Sciatic nerve (tissue), 2 donors: ENCODE measurements at regions not wholly inside any gene's neighbourhood (a gene's known extent, or its start where the extent isn't known, plus 50 kb on each side); places are given as distances from the start of the nearest gene placed in this dataset.
"Not testable (repeated sequence)": the region's sequence is repeated elsewhere in the genome, so short reads cannot be mapped to it uniquely, and the experiment has no call there.

Experiments
- ATAC-seq: fragments of 200-7000 bp; cut with Tn5 transposase; one replicate; pipeline ENCODE4 v1.9.1; 2020; ENCODE audit warnings: mild to moderate bottlenecking, moderate library complexity
- DNase-seq: peaks from one replicate; pipeline ENCODE4 v3.0.0-alpha.2; 2020; ENCODE audit warnings: low spot score
- intact Hi-C: fragments of 100-400 bp; cut with DNase I; formaldehyde crosslinking; loops from one replicate; pipeline ENCODE4 v1.14.2; 2022
- donor health status: DM: no; HTN: no; CAD: no.
- donor health status: DM: no; HTN: no; CAD: no.

DNA sequence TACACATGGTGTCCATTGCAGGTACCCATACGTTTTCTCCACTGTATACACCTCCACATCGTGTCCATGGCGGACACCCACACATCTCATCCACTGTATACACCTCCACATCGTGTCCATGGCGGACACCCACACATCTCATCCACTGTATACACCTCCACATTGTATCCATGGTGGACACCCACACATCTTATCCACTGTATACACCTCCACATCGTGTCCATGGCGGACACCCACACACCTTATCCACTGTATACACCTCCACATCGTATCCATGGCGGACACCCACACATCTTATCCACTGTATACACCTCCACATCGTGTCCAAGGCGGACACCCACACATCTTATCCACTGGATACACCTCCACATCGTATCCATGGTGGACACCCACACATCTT is 50.4 kb upstream of the TTC34 start:
- intact Hi-C loops, DNase-seq, ATAC-seq: not testable (repeated sequence)

- ATAC-seq (no peak), DNase-seq (no peak)
- intact Hi-C loops = no loop called here
Observed at GRCh38 chr1:2853711-2854110, 52.2 kb upstream of the TTC34 start.

- ATAC-seq (no peak), DNase-seq (no peak)
- intact Hi-C loops = no loop called here
Observed at GRCh38 chr1:2854151-2854550, 52.7 kb upstream of the TTC34 start.

DNA sequence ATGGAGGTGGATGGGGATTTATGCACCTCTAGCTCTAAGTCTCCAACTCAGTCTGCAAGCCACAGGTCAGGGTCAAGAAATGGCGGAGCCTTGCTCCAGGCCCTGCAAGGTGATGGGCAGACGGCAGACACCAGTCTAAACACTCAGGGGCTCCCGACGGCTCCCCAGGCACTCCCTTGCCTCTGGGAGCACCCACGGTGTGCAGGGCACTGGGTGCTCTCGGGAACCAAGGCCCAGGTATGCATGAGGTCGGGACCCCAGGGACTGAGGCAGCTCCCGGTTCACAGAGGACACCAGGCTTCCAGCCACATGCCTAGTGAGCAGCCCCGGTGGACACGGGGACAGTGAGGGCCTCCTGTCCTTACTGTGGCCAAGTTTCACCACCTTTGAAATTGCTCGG is 53.1 kb upstream of the TTC34 start:
- ATAC-seq (no peak), DNase-seq (no peak)
- intact Hi-C loops = no loop called here

DNA sequence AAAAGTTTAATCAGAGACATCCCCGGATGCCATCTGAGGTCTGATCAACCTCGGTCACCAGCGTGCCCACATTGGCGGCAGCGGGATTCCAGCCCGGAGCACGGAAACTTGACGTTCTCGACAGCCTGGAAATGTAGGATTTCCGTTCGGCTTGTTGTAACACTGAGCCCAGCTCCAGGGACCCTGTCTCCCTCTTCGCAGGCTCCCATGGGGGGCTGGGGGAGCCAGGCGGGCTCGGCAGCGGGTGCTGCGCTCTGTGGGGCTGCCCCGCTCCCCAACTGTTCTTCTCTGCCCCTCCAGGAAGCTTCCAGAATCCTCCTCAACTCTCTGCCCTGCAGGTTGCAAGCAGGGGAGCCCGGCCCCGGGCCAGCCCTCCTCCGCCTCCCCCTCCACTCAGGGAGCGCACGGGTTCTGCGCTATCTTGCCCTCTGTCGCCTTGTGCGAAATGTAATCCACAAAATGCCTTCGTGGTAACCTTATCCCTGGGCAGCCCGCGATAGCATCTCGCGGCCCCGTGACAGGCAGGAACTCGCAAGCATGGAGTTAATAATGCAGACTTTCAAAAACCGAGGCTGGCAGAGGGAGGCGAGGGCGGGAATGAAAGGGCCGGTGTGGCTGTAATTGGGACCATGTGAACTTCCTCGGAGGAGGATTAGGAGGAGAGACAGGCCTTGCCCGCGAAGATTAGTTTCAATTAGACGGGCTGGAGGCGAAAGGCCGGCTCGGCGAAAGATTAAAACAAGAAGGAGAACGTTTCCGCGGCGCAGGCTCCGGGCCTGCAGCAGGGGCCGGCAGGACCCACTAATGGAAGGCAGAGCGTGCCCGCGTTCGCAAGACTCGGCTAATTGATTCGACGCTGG is 53.9 kb upstream of the TTC34 start:
- DNase-seq (no peak), ATAC-seq (no peak)
- intact Hi-C loops = no loop called here

DNA sequence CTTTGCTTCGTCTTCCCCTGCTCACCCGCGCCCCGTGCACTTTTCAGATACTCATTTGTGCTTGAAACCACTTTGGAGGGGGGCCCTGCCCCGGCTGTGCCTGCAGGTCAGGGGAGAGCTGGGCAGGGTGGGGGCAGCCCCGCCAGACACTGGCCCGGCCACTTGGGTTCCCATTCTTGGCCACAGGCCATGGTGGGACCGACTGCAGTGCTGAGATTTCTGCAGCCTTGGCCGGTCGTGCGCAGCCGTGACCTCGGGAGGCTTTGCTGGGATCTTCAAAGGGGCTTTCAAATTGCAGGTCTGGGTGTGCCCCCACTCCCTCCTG is 54.5 kb upstream of the TTC34 start:
- intact Hi-C loops = no loop called here
- no peak for DNase-seq
- ATAC-seq = no peak

GRCh38 chr1:2856676-2857375 is 55.3 kb upstream of the TTC34 start:
- intact Hi-C loops = no loop called here
- DNase-seq (no peak), ATAC-seq (no peak)

DNA sequence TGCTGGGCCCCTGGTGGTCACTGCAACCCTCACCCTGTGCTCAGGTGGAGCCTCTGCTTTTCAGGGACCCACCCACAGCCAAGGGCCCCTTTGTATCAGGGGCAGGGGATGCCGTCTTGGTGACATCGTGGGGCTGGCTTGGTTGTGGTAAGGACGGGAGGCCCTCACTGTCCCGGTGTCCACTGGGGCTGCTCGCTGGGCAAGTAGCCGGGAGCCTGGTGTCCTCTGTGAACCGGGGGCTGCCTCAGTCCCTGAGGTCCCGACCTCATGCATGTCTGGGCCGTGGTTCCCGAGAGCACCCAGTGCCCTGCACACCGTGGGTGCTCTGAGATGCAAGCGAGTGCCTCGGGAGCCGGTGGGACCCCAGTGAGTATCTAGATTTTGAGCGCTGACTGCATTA is 56.0 kb upstream of the TTC34 start:
- intact Hi-C loops = no loop called here
- no peak for ATAC-seq
- no peak for DNase-seq

DNA sequence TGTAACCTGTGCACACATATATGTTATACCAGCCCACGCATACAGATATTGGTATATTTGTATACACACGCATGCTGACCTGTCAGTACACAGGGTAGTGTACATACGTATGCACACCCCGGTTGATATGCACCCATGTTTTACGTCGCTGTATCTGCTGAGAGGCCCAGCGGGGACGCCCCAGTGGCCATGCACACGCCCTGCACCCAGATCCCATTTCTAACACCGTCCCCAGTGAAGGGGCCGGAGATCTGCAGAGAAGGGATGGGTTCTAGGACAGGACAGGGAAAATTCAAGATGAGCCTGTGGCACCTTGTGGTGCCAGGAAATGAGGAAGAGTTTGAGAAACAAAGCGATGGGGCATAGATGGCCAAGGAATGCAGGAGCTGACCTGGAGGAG is 57.2 kb upstream of the TTC34 start:
- intact Hi-C loops = no loop called here
- ATAC-seq = no peak

DNA sequence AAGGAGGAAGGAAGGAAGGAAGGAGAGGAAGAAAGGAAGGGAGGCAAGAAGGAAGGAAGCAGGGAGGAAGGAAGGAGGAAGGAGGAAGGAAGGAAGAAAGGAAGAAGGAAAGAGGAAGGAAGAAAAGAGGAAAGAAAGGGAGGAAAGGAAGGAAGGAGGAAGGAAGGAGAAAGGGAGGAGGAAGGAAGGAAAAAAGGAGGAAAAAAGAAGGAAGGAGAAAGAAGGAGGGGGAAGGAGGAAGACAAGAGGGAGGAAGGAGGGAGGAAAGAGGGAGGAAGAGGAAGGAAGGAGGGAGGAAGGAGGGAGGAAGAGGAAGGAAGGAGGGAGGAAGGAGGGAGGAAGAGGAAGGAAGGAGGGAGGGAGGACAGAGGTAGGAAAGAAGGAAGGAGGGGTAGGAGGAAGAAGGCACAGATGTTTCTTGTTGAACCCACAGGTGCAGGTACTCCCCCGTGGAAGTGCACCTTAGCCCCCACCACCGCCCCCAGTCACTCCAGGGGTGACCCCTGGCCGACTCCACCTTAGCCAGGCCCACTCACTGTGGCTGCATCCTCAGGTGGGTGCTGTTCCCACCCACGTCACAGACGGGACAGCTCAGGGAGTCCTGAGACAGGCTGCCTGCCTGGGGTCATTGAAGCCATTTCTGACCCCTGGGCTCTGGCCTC is 57.9 kb upstream of the TTC34 start:
- no peak for ATAC-seq
- intact Hi-C loops = no loop called here

More for the DNA sequence above, 57.2 kb upstream of the TTC34 start:
- no peak for DNase-seq

DNA sequence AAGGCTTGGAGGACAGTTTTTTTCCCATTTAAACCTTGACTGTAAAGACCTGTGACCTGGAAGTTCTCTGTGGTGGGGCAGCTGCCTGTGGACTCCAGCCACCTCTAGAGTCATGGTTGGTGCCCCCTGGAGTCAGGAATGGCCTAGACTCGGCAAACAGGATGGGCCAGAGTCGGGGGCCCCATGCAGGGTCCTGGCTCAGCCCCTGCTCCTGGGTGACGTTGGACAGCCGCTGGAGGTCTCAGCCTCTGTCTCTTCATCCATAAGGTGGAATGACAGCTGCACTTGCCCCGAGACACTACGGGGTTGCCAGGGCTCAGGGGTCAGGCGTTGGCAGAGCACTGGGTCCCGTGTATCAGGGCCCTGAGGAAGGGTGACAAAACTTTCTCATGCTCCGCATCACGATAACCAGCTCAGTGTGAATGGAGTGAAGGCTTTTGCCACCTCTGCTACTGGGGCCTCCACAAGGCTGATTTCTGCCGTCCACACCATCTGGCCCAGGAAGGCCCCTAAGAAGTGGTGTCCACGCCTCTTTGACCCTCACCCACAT is 58.5 kb upstream of the TTC34 start:
- intact Hi-C loops = no loop called here
- DNase-seq (no peak), ATAC-seq (no peak)

More for the DNA sequence above, 57.9 kb upstream of the TTC34 start:
- no peak for DNase-seq

GRCh38 chr1:2860476-2861142 is 59.1 kb upstream of the TTC34 start:
- intact Hi-C loops = no loop called here
- DNase-seq (no peak), ATAC-seq (no peak)

DNA sequence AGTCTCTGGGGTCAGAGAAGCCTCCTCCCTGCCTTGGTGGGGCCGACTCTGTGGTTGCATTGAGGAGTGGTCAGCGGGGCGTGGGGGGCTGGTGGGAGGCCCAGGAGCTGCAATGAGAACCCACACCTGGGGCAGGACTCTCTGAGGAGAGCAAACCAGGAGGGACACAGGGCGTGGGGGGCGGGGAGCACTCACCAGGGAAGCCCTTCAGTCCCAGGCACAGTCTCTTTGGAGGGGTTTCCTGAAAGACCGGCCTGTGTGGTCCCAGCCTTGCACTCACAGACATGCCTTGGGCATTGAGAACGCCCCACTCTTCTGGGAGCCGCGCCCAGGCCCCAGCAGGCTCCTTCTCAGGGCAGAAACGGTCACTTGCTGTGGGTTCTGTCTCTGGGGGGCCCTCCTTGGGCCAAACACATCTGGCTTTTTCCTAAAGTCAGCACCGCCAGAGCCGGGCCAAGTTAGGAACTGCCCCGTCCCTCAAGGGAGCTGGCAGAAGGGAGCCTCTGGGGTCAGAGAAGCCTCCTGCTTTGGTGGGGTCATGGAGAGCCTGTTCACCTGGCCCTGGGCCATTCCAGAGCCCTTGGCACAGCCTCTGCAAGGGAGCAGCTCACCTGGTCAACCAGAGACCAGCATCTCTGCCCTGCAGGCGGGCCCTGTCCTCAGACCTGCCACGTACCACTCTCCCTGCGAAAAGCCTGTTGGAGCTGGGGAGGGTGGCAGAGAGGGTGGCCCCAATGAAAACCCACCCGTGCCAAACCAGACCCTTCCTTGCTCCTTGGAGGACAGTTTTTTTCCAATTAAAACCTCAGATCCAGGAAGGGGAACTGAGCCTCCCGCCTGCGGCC is 59.9 kb upstream of the TTC34 start:
- DNase-seq (no peak), ATAC-seq (no peak)
- intact Hi-C loops = no loop called here

GRCh38 chr1:2861988-2862813 is 60.7 kb upstream of the TTC34 start:
- intact Hi-C loops = no loop called here
- ATAC-seq = no peak
- DNase-seq = no peak

GRCh38 chr1:2862814-2863647 is 61.5 kb upstream of the TTC34 start:
- no peak for DNase-seq
- intact Hi-C loops = no loop called here
- ATAC-seq = no peak

GRCh38 chr1:2863648-2863963 is 62.1 kb upstream of the TTC34 start:
- intact Hi-C loops = no loop called here
- DNase-seq (no peak), ATAC-seq (no peak)
